ENCODE measurements at regions not wholly inside any gene's neighbourhood (a gene's known extent, or its start where the extent isn't known, plus 50 kb on each side); places are given as distances from the start of the nearest gene placed in this dataset.

GRCh38 chr4:151522866-151523519, 114.0 kb downstream of the FHIP1A start:
- TF ChIP-seq CTCF (conservative IDR thresholded peaks at IDR 0.05 in 1 of 2, IDR thresholded peaks at IDR 0.05 in 1 of 2; ENCODE audit: low read depth in 1 of 2, low read length in 2 of 2) (no peak), EZH2 (IDR thresholded peaks at IDR 0.05; ENCODE audit: low read length, missing control alignments) (no peak)

Data from fibroblast of lung (primary cell).